ENCODE measurements at regions not wholly inside any gene's neighbourhood (a gene's known extent, or its start where the extent isn't known, plus 50 kb on each side); places are given as distances from the start of the nearest gene placed in this dataset.

- in situ Hi-C loops (cut with HindIII; ENCODE audit: low sequenced_read_pairs) = no loop called here
- DNase-seq (ENCODE audit: low spot score) = no peak
Observed at GRCh38 chr2:235324324-235324723, 169.5 kb upstream of the AGAP1 start.

- DNase-seq (ENCODE audit: low spot score) = no peak
- in situ Hi-C loops (cut with HindIII; ENCODE audit: low sequenced_read_pairs) = no loop called here
Observed at GRCh38 chr2:235325151-235325550, 168.7 kb upstream of the AGAP1 start.

- no peak for DNase-seq (ENCODE audit: low spot score)
- in situ Hi-C loops (cut with HindIII; ENCODE audit: low sequenced_read_pairs) = no loop called here
Observed at GRCh38 chr2:235328991-235329390, 164.9 kb upstream of the AGAP1 start.

- peak; percentile 6 for DNase-seq (ENCODE audit: low spot score)
- in situ Hi-C loops (cut with HindIII; ENCODE audit: low sequenced_read_pairs) = no loop called here
Observed at GRCh38 chr2:235330775-235331451, 162.9 kb upstream of the AGAP1 start.

GRCh38 chr2:235332240-235332890, 161.5 kb upstream of the AGAP1 start:
- in situ Hi-C loops (cut with HindIII; ENCODE audit: low sequenced_read_pairs) = no loop called here
- DNase-seq (ENCODE audit: low spot score) = no peak

- DNase-seq (ENCODE audit: low spot score) = no peak
- in situ Hi-C loops (cut with HindIII; ENCODE audit: low sequenced_read_pairs) = no loop called here
Observed at GRCh38 chr2:235333076-235333475, 160.8 kb upstream of the AGAP1 start.

GRCh38 chr2:235334179-235334578, 159.7 kb upstream of the AGAP1 start:
- no peak for DNase-seq (ENCODE audit: low spot score)
- in situ Hi-C loops (cut with HindIII; ENCODE audit: low sequenced_read_pairs) = no loop called here

- no peak for DNase-seq (ENCODE audit: low spot score)
- in situ Hi-C loops (cut with HindIII; ENCODE audit: low sequenced_read_pairs) = no loop called here
Observed at GRCh38 chr2:235343156-235343774, 150.6 kb upstream of the AGAP1 start.

GRCh38 chr2:235343869-235344268, 150.0 kb upstream of the AGAP1 start:
- in situ Hi-C loops (cut with HindIII; ENCODE audit: low sequenced_read_pairs) = no loop called here
- no peak for DNase-seq (ENCODE audit: low spot score)

- in situ Hi-C loops (cut with HindIII; ENCODE audit: low sequenced_read_pairs) = no loop called here
Observed at GRCh38 chr2:235345745-235346144, 148.1 kb upstream of the AGAP1 start.

GRCh38 chr2:235347691-235348090, 146.2 kb upstream of the AGAP1 start:
- no peak for DNase-seq (ENCODE audit: low spot score)
- in situ Hi-C loops (cut with HindIII; ENCODE audit: low sequenced_read_pairs) = no loop called here

More at GRCh38 chr2:235345745-235346144, 148.1 kb upstream of the AGAP1 start:
- DNase-seq (ENCODE audit: low spot score) = no peak

GRCh38 chr2:235348329-235348728, 145.5 kb upstream of the AGAP1 start:
- in situ Hi-C loops (cut with HindIII; ENCODE audit: low sequenced_read_pairs) = no loop called here
- DNase-seq (ENCODE audit: low spot score) = no peak

GRCh38 chr2:235350234-235350633, 143.6 kb upstream of the AGAP1 start:
- in situ Hi-C loops (cut with HindIII; ENCODE audit: low sequenced_read_pairs) = no loop called here
- no peak for DNase-seq (ENCODE audit: low spot score)

GRCh38 chr2:235352541-235352940, 141.3 kb upstream of the AGAP1 start:
- DNase-seq (ENCODE audit: low spot score) = peak; percentile 20
- in situ Hi-C loops (cut with HindIII; ENCODE audit: low sequenced_read_pairs) = no loop called here

- in situ Hi-C loops (cut with HindIII; ENCODE audit: low sequenced_read_pairs) = no loop called here
- no peak for DNase-seq (ENCODE audit: low spot score)
Observed at GRCh38 chr2:235357881-235358280, 136.0 kb upstream of the AGAP1 start.

- DNase-seq (ENCODE audit: low spot score) = no peak
- in situ Hi-C loops (cut with HindIII; ENCODE audit: low sequenced_read_pairs) = no loop called here
Observed at GRCh38 chr2:235358981-235359471, 134.8 kb upstream of the AGAP1 start.

- no peak for DNase-seq (ENCODE audit: low spot score)
- in situ Hi-C loops (cut with HindIII; ENCODE audit: low sequenced_read_pairs) = no loop called here
Observed at GRCh38 chr2:235360446-235360845, 133.4 kb upstream of the AGAP1 start.

GRCh38 chr2:235365743-235366142, 128.1 kb upstream of the AGAP1 start:
- in situ Hi-C loops (cut with HindIII; ENCODE audit: low sequenced_read_pairs) = no loop called here
- DNase-seq (ENCODE audit: low spot score) = no peak

- in situ Hi-C loops (cut with HindIII; ENCODE audit: low sequenced_read_pairs) = no loop called here
- no peak for DNase-seq (ENCODE audit: low spot score)
Observed at GRCh38 chr2:235366390-235366789, 127.5 kb upstream of the AGAP1 start.

GRCh38 chr2:235366807-235367206, 127.0 kb upstream of the AGAP1 start:
- DNase-seq (ENCODE audit: low spot score) = no peak
- in situ Hi-C loops (cut with HindIII; ENCODE audit: low sequenced_read_pairs) = no loop called here
